ENCODE measurements at regions not wholly inside any gene's neighbourhood (a gene's known extent, or its start where the extent isn't known, plus 50 kb on each side); places are given as distances from the start of the nearest gene placed in this dataset.

DNA sequence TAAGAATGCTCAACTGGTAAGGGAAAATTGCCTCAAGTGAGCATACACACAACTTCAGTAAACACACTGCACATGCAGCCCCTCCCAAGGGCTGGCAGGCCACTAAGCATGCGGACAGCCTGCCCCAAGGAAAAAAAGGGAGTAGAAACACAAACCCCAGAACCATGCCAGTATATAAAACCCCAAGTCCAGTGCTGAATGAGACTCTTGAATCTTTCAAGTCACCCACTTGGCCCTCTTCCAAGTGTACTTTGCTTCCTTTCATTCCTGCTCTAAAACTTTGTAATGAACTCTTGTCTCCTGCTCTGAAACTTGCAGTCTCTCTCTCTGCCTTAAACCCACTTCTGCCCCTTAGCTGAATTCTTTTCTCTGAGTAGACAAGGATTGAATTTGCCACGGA is 736.4 kb downstream of the RNF144A start:
- TF ChIP-seq TAF1 (IDR thresholded peaks at IDR 0.05; ENCODE audit: borderline replicate concordance, insufficient read depth, low read length) (no peak), POLR2AphosphoS5 (IDR thresholded peaks at IDR 0.05; ENCODE audit: low read depth, low read length) (no peak)
